K562 (cell line): ENCODE measurements at regions not wholly inside any gene's neighbourhood (a gene's known extent, or its start where the extent isn't known, plus 50 kb on each side); places are given as distances from the start of the nearest gene placed in this dataset.
A peak's percentile ranks its signal among the peaks of the same experiment; 100 is the strongest.

Experiments used
- ATAC-seq: fragments of 200-7000 bp; cut with Tn5 transposase; 3 replicates; pipeline ENCODE4 v1.9.1; 2020; ENCODE audit warnings: moderate library complexity
- BruUV-seq: library from RNA; stranded (reverse); fragments of 400-500 nt; replicated peaks from 2 replicates; lab custom pipeline; 2021; lab: Mats Ljungman, UMichigan
- CTCF ChIA-PET: fragments of 300-600 bp; formaldehyde crosslinking; extraction: SDS; loops from one replicate; lab custom pipeline; 2021; ENCODE audit warnings: low intra/inter-chr PET ratio; lab: Yijun Ruan, JAX
- POLR2A ChIA-PET: fragments of 300-600, 350-650 bp; sonication (Branson Sonifier 250); formaldehyde crosslinking; extraction: SDS; loops from one replicate; lab custom pipeline; 2021; ENCODE audit warnings: antibody characterized with exemption, inconsistent platforms; lab: Yijun Ruan, JAX
- DNase-seq, 4 experiments: peaks; one replicate each; pipeline versions ENCODE4 v3.0.0 to v3.0.0-alpha.2; 2011 to 2018; ENCODE audit warnings: low spot score in 3 of 4, mixed read lengths in 3 of 4; ENCODE audit errors: extremely low read depth in 1 of 4
- FAIRE-seq: peaks from 2 replicates; lab custom pipeline; 2011; peaks lifted over from hg19 to GRCh38; lab: Jason Lieb, UNC
- H2AFZ ChIP-seq: 2 replicates; pipeline ENCODE4 v1.6.0; 2011; ENCODE audit warnings: low read depth, low read length, control low read depth, inconsistent platforms
- H3K27ac ChIP-seq: fragments of 200-600 bp; 3 replicates; pipeline ENCODE4 v1.8.0; 2011; ENCODE audit warnings: low read depth, mild to moderate bottlenecking, control low read depth, inconsistent platforms, low read length, moderate library complexity, mixed read lengths; ENCODE audit errors: extremely low read depth
- H3K27me3 ChIP-seq, 2 experiments: fragments of 300-600 bp in 1 of 2; 2 replicates in 1 of 2; 3 replicates in 1 of 2; pipeline versions ENCODE4 v1.6.0 to v1.8.0; 2011; ENCODE audit warnings: inconsistent platforms in 2 of 2, low read length in 2 of 2, mild to moderate bottlenecking in 1 of 2, mixed read lengths in 1 of 2, moderate library complexity in 1 of 2; ENCODE audit not compliant: control insufficient read depth in 2 of 2, insufficient read depth in 2 of 2
- H3K36me3 ChIP-seq: fragments of 300-600 bp; 3 replicates; pipeline ENCODE4 v1.8.0; 2011; ENCODE audit warnings: mild to moderate bottlenecking, low read length, inconsistent platforms; ENCODE audit not compliant: control insufficient read depth, insufficient read depth
- H3K4me1 ChIP-seq, 2 experiments: fragments of 200-600 bp in 1 of 2; replicated peaks in 1 of 2; 2 replicates in 1 of 2; 3 replicates in 1 of 2; pipeline versions ENCODE4 v1.5.1 to v1.8.0; 2011; ENCODE audit warnings: inconsistent platforms in 2 of 2, low read length in 2 of 2, mild to moderate bottlenecking in 1 of 2, mixed read lengths in 1 of 2, moderate library complexity in 1 of 2; ENCODE audit not compliant: control insufficient read depth in 2 of 2, insufficient read depth in 2 of 2
- H3K4me2 ChIP-seq: 2 replicates; pipeline ENCODE4 v1.6.1; 2011; ENCODE audit warnings: low read length, control low read depth, inconsistent platforms, mixed read lengths; ENCODE audit not compliant: insufficient read depth
- H3K4me3 ChIP-seq: fragments of 200-600 bp; sonication (generic), shearing (Covaris generic); 2 replicates; pipeline ENCODE4 v1.5.1; 2016; ENCODE audit warnings: control low read depth, inconsistent platforms
- H3K79me2 ChIP-seq: fragments of 200-600 bp; 3 replicates; pipeline ENCODE4 v1.8.0; 2011; ENCODE audit warnings: low read length, inconsistent platforms; ENCODE audit not compliant: control insufficient read depth, insufficient read depth
- H3K9ac ChIP-seq, 2 experiments: 2 replicates each; pipeline versions ENCODE4 v1.6.0 to v1.6.1; 2011; ENCODE audit warnings: low read depth in 2 of 2, low read length in 2 of 2, control low read depth in 1 of 2, inconsistent platforms in 1 of 2, mild to moderate bottlenecking in 1 of 2, mixed read lengths in 1 of 2; ENCODE audit not compliant: insufficient read depth in 1 of 2
- H3K9me1 ChIP-seq: one replicate; pipeline ENCODE4 v1.6.0; 2011; ENCODE audit warnings: inconsistent platforms, mild to moderate bottlenecking, low read length, moderate library complexity; ENCODE audit not compliant: control insufficient read depth, insufficient read depth
- H3K9me3 ChIP-seq: replicated peaks from 2 replicates; pipeline ENCODE4 v1.5.1; 2011; ENCODE audit warnings: low read depth, low read length, inconsistent platforms; ENCODE audit not compliant: control insufficient read depth, insufficient read depth
- H4K20me1 ChIP-seq: replicated peaks from 2 replicates; pipeline ENCODE4 v1.6.1; 2011; ENCODE audit warnings: low read length, inconsistent platforms, mixed read lengths; ENCODE audit not compliant: control insufficient read depth, insufficient read depth
- CBX8 ChIP-seq: fragments of 200-600 bp; sonication (generic); IDR thresholded peaks from 2 replicates; pipeline ENCODE4 v1.6.1; 2012; ENCODE audit warnings: borderline replicate concordance, mixed run types, low read depth, mild to moderate bottlenecking, moderate library complexity, mixed read lengths, low read length, control low read depth, inconsistent platforms; ENCODE audit not compliant: poor library complexity, severe bottlenecking; ENCODE audit errors: extremely low read depth
- CTCF ChIP-seq, 3 experiments: IDR thresholded peaks in 2 of 3; conservative IDR thresholded peaks in 1 of 3; 2 replicates each; pipeline ENCODE4 v1.5.1; 2011 to 2012; ENCODE audit warnings: low read length in 3 of 3, mild to moderate bottlenecking in 3 of 3, control low read depth in 2 of 3, improper control_type of control experiment in 1 of 3, inconsistent platforms in 1 of 3, low read depth in 1 of 3, mixed read lengths in 1 of 3, moderate library complexity in 1 of 3; ENCODE audit not compliant: insufficient read depth in 2 of 3
- FOXO4 ChIP-seq: fragments of 450-650 bp; formaldehyde crosslinking; IDR thresholded peaks from 2 replicates; pipeline ENCODE4 v1.4.0; 2020; ENCODE audit warnings: mild to moderate bottlenecking, moderate library complexity
- TEAD1 ChIP-seq, 2 experiments: fragments of 450-650 bp in 1 of 2; sonication (generic) in 1 of 2; formaldehyde crosslinking; IDR thresholded peaks; 2 replicates each; pipeline versions ENCODE4 v1.4.0 to v1.8.0; 2020 to 2022; ENCODE audit warnings: mild to moderate bottlenecking in 2 of 2, missing genetic modification reagents in 1 of 2
- TRIM24 ChIP-seq, 2 experiments: fragments of 450-650 bp; IDR thresholded peaks; 2 replicates each; pipeline ENCODE4 v1.6.1; 2016
- ZNF316 ChIP-seq: fragments of 450-650 bp; IDR thresholded peaks from 2 replicates; pipeline ENCODE4 v1.6.1; 2016
- WGBS: fragments of 100-300 bp; shearing (Covaris generic); methylation state at CpG from one replicate; pipeline ENCODE4 v1.1.6; 2016; ENCODE audit warnings: low coverage, mixed read lengths; ENCODE audit not compliant: insufficient coverage; ENCODE audit errors: missing lambda C conversion rate; 5-methylcytosine and 5-hydroxymethylcytosine counted together
- in situ Hi-C: fragments of 300-500 bp; cut with MboI; formaldehyde crosslinking; loops from 4 replicates; pipeline ENCODE4 v1.15.0; 2018; ENCODE audit warnings: inconsistent platforms, mixed read lengths
- intact Hi-C: fragments of 100-400 bp; cut with micrococcal nuclease; formaldehyde crosslinking; loops from 2 replicates; pipeline ENCODE4 v1.14.2; 2022
- TF ChIP-seq, protein P1 (sequence below): sonication (generic); formaldehyde crosslinking; IDR thresholded peaks from 2 replicates; pipeline ENCODE4 v1.8.1; 2023; ENCODE audit warnings: mild to moderate bottlenecking, missing genetic modification reagents

- Histone ChIP-seq H4K20me1 (no peaks in the 10 kb centered on the region; the same call in 1 of the 2 replicates), H3K4me2 (no peak overlapping the region), H3K9me1 (no peaks in the 10 kb centered on the region), H3K27me3 (no peaks in the 10 kb centered on the region), H3K27ac (no peak overlapping the region), H3K4me1 (no peaks in the 10 kb centered on the region), H3K36me3 (no peaks in the 10 kb centered on the region), H3K4me3 (no peak overlapping the region), H2AFZ (no peak overlapping the region), H3K9me3 (no peaks in the 10 kb centered on the region), H3K79me2 (no peaks in the 10 kb centered on the region), H3K9ac (no peak overlapping the region)
- ATAC-seq (no peak), FAIRE-seq (no peak), DNase-seq (no peak)
- no TSS peak for BruUV-seq
- in situ Hi-C loops (no loop called here), intact Hi-C loops (loop anchor here (5.0 to 10.0 kb wide), 2 partner anchors 91 to 393 kb away; no protein-coding TSS in a partner anchor)
- CTCF ChIA-PET, result interaction anchor here (3.2 kb wide), 1 partner anchor 206 kb away, joined by 27 read pairs; no protein-coding TSS in a partner anchor
- 0% methylated on average over 1 of the region's 1 CpG for WGBS
- TF ChIP-seq, protein P1, sequence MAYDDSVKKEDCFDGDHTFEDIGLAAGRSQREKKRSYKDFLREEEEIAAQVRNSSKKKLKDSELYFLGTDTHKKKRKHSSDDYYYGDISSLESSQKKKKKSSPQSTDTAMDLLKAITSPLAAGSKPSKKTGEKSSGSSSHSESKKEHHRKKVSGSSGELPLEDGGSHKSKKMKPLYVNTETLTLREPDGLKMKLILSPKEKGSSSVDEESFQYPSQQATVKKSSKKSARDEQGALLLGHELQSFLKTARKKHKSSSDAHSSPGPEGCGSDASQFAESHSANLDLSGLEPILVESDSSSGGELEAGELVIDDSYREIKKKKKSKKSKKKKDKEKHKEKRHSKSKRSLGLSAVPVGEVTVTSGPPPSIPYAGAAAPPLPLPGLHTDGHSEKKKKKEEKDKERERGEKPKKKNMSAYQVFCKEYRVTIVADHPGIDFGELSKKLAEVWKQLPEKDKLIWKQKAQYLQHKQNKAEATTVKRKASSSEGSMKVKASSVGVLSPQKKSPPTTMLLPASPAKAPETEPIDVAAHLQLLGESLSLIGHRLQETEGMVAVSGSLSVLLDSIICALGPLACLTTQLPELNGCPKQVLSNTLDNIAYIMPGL, result no peak
- TF ChIP-seq TRIM24 (IDR thresholded peaks at IDR 0.05), result no peak
- no peak for TF ChIP-seq TEAD1 (CRISPR knock-in tag; IDR thresholded peaks at IDR 0.05)
- no peak for TF ChIP-seq CBX8
- 0 out of 2 replicates have a peak, but pooled peaks have one; percentile 9 for TF ChIP-seq ZNF316
- TF ChIP-seq FOXO4 (CRISPR knock-in tag), result no peak
- TF ChIP-seq CTCF (IDR thresholded peaks at IDR 0.05 in 2 of 3, conservative IDR thresholded peaks at IDR 0.05 in 1 of 3; ENCODE audit: insufficient read depth in 2 of 3, low read depth in 1 of 3, low read length in 3 of 3), result no peak
- POLR2A ChIA-PET, result interaction anchor here (0.8 kb wide), 1 partner anchor 303 kb away, joined by 3 read pairs; no protein-coding TSS in a partner anchor
Measured at GRCh38 chr12:54751493-54751892, 102.8 kb upstream of the MUCL1 start.
